Esophagus muscularis mucosa (tissue), 3 donors: ENCODE measurements at regions not wholly inside any gene's neighbourhood (a gene's known extent, or its start where the extent isn't known, plus 50 kb on each side); places are given as distances from the start of the nearest gene placed in this dataset.

Experiments used
- CTCF ChIP-seq, 3 experiments: fragments of 200-600 bp in 2 of 3; fragments of 450-650 bp in 1 of 3; sonication (generic) in 2 of 3; IDR thresholded peaks; one replicate each; pipeline ENCODE4 v1.5.1; 2017 to 2019; ENCODE audit warnings: antibody characterized with exemption in 3 of 3, mild to moderate bottlenecking in 2 of 3, moderate library complexity in 1 of 3
- EP300 ChIP-seq: sonication (generic); formaldehyde crosslinking; IDR thresholded peaks from one replicate; pipeline ENCODE4 v1.6.1; 2017; ENCODE audit warnings: antibody characterized with exemption

DNA sequence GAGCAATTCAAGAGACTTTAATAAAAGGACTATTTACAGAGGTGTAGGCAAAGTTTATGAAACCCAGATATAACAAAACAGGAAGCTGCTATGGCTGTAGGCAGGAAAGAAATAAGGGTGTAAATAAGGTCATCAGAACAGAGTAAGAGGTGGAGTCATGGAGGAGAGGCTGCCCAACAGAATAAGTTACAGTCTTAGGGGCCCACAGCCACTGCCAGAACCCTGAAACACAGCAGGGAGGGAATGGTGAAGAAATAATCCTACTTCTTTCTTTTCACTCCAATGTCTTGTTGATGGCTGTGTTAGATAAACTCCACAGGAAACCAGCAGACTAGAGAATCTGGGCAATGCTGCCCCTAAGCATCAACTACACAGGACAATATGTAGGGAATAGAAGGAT is 155.8 kb upstream of the TAC1 start:
- TF ChIP-seq CTCF (IDR thresholded peaks at IDR 0.05): no peak
- TF ChIP-seq EP300: no peak
